Lung (tissue), 11 donors: ENCODE measurements at regions not wholly inside any gene's neighbourhood (a gene's known extent, or its start where the extent isn't known, plus 50 kb on each side); places are given as distances from the start of the nearest gene placed in this dataset.

ENCODE experiments used
- ATAC-seq: fragments of 200-7000 bp; cut with Tn5 transposase; one replicate; pipeline ENCODE4 v1.9.1; 2020; ENCODE audit warnings: moderate number of reproducible peaks; ENCODE audit not compliant: insufficient read depth, low FRiP score
- DNase-seq, 3 donors: peaks; one replicate each; pipeline ENCODE4 v3.0.0-alpha.2; 2013 to 2017
- H3K27ac ChIP-seq, 2 donors: one replicate each; pipeline ENCODE4 v1.5.1; 2013; ENCODE audit warnings: mild to moderate bottlenecking in 2 of 2, moderate library complexity in 2 of 2, control low read depth in 1 of 2, inconsistent platforms in 1 of 2, low read depth in 1 of 2, low read length in 1 of 2
- H3K27me3 ChIP-seq, 3 donors: one replicate each; pipeline ENCODE4 v1.5.1; 2013; ENCODE audit warnings: low read length in 2 of 3; ENCODE audit not compliant: control insufficient read depth in 3 of 3, insufficient read depth in 3 of 3
- H3K36me3 ChIP-seq, 4 donors: one replicate each; pipeline ENCODE4 v1.5.1; 2013; ENCODE audit warnings: low read length in 4 of 4, mild to moderate bottlenecking in 1 of 4, moderate library complexity in 1 of 4; ENCODE audit not compliant: control insufficient read depth in 4 of 4, insufficient read depth in 4 of 4
- H3K4me1 ChIP-seq, 5 donors: one replicate each; pipeline ENCODE4 v1.5.1; 2013; ENCODE audit warnings: low read length in 5 of 5, mild to moderate bottlenecking in 2 of 5, moderate library complexity in 1 of 5; ENCODE audit not compliant: control insufficient read depth in 5 of 5, insufficient read depth in 5 of 5
- H3K4me3 ChIP-seq: one replicate; pipeline ENCODE4 v1.5.1; 2013; ENCODE audit warnings: mild to moderate bottlenecking, control low read depth, moderate library complexity
- H3K9ac ChIP-seq, 2 donors: one replicate each; pipeline ENCODE4 v1.5.1; 2013; ENCODE audit warnings: low read length in 2 of 2, control low read depth in 1 of 2; ENCODE audit not compliant: insufficient read depth in 1 of 2
- H3K9me3 ChIP-seq, 4 donors: one replicate each; pipeline ENCODE4 v1.5.1; 2013; ENCODE audit warnings: low read length in 3 of 4, mild to moderate bottlenecking in 1 of 4, moderate library complexity in 1 of 4; ENCODE audit not compliant: control insufficient read depth in 4 of 4, insufficient read depth in 3 of 4
- WGBS, 2 donors: extraction: QIAGEN DNeasy Blood & Tissue Kit; methylation state at CpG; one replicate each; pipeline ENCODE4 v1.1.7; 2013; 5-methylcytosine and 5-hydroxymethylcytosine counted together
- TF ChIP-seq, protein P1 (sequence below): IDR thresholded peaks from 2 replicates; pipeline ENCODE4 v1.5.1; 2012; ENCODE audit warnings: mild to moderate bottlenecking; ENCODE audit errors: control extremely low read depth, extremely low read depth
- donor health status: control.
- donor health status: control.
- donor health status: Bipolar disorder and iron deficiency.
- donor health status: healthy.
- donor health status: DM: yes; HTN: yes; CAD: no.

DNA sequence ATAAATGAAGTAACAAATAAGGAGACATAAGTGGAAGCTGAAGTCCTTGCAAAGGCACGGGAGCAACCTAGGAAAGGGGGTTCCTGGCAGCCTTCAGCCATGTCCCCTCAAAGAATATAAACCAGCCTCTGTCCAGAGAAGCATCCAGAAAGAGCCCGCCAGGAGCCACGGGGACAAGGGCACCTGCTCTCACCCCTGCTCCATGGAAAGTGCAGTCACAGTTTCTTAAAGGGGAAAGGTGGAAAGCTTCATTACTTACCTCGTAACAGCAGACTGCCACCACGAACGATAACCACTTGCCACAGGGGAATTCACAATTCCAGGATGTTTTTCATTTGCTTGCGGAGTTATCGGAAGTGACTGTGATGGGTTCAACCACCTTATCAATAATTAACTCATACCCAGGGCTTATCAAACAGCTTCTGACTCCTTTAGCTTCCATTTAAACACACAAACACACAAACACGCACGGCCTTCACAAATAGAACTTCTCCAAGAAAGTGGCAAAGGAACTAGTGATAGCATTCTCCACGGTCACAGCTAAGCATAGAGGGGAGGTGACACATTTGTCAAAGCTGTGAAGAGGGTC lies 134.2 kb upstream of the IGF1R start:
- H3K4me3 ChIP-seq, result no peak overlapping the region
- WGBS, 2 donors, result 69 to 82% methylated on average over 11 of the region's 11 CpGs
- DNase-seq, result no peak

DNA sequence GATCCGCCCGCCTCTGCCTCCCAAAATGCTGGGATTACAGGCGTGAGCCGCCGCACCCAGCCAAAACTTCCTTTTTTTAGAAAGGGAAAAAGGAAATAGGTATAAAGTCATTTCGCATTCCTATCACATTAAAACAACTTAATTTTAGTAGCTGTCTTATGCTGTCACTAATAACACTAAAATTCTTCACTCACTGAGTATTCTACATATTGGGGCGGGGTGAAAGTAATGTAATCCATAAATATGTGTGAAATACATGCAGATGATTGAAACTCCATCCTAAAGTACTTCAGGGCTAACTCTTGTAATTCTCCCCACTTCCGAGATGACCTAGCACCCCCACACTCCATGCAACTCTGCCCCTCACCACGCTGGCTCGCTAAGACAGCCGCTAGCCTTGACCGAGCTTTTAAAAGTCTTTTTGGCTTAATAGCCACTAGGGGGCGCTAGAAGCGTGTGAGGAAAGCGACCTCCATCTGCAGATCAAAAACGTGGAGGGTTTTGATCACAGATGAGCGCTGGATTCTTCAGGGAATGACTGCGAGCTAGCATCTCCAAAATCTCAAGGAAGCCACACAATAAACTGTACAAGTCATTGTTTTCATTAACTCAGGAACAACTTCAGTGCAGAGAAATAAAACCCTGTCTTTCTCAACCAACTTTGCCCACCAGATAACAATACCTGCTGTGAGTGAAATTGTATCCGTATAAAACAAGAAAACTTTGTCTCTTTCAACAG lies 129.3 kb upstream of the IGF1R start:
- H3K27ac ChIP-seq, result no peak overlapping the region
- no peaks in the 10 kb centered on the region for H3K36me3 ChIP-seq
- no peak overlapping the region for H3K9ac ChIP-seq
- ATAC-seq (no peak), DNase-seq (peak; percentile 79 to 92 (median 88))
- no peaks in the 10 kb centered on the region for H3K27me3 ChIP-seq
- H3K4me3 ChIP-seq, result no peak overlapping the region
- 33 to 34% methylated on average over 19 of the region's 19 CpGs for WGBS, 2 donors
- H3K9me3 ChIP-seq, result no peaks in the 10 kb centered on the region
- TF ChIP-seq, protein P1, sequence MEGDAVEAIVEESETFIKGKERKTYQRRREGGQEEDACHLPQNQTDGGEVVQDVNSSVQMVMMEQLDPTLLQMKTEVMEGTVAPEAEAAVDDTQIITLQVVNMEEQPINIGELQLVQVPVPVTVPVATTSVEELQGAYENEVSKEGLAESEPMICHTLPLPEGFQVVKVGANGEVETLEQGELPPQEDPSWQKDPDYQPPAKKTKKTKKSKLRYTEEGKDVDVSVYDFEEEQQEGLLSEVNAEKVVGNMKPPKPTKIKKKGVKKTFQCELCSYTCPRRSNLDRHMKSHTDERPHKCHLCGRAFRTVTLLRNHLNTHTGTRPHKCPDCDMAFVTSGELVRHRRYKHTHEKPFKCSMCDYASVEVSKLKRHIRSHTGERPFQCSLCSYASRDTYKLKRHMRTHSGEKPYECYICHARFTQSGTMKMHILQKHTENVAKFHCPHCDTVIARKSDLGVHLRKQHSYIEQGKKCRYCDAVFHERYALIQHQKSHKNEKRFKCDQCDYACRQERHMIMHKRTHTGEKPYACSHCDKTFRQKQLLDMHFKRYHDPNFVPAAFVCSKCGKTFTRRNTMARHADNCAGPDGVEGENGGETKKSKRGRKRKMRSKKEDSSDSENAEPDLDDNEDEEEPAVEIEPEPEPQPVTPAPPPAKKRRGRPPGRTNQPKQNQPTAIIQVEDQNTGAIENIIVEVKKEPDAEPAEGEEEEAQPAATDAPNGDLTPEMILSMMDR, result peak; percentile 43
- peaks cover 0 to 5% (median 0%) of the 10 kb centered on the region in 5 donors for H3K4me1 ChIP-seq

More for the DNA sequence above, 134.2 kb upstream of the IGF1R start:
- TF ChIP-seq, protein P1, result no peak
- ATAC-seq, result no peak
- H3K36me3 ChIP-seq, result no peaks in the 10 kb centered on the region
- no peak overlapping the region for H3K9ac ChIP-seq
- peaks cover 0 to 3% (median 0%) of the 10 kb centered on the region in 3 donors for H3K27me3 ChIP-seq
- H3K9me3 ChIP-seq, result peaks cover 0 to 2% (median 0%) of the 10 kb centered on the region in 4 donors
- H3K4me1 ChIP-seq, result peaks cover 0 to 3% (median 0%) of the 10 kb centered on the region in 5 donors
- no peak overlapping the region for H3K27ac ChIP-seq

DNA sequence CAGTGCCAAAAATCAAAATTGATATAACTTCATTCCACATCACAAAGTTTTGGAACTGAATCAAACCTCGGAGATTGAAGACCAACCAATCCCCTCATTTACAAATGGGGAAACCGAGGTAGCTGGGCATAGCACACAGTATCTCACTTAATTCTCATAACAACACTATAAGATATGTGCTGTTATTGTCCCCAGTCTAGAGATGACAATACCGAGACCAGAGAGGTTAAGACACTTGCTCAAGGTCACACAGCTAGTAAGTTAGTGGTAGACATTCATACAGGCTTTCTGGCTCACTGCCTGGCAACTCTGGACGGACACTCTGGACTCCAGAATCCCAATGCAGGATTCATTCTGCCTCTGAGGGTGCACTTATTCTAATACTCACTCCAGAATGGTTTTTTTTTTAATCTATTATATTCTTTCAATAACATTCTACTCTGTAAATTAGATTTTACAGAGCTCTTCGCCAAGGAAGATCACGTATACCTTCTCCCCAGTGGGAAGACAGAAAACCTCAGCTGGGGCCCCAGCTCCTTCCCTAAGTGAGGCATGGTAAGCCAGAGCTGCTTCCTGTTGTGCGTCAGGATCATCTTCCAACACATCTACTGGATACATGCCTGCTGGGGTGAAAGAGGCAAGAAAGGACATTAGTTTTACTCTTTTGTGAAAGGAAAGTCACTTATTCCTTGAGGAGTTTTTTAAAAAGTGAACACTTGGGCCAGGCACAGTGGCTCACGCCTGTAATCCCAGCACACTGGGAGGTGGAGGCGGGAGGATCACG lies 128.4 kb upstream of the IGF1R start:
- Histone ChIP-seq H3K9ac (no peak overlapping the region), H3K4me3 (no peak overlapping the region), H3K27ac (no peak overlapping the region), H3K9me3 (no peaks in the 10 kb centered on the region), H3K27me3 (no peaks in the 10 kb centered on the region), H3K4me1 (peaks cover 0 to 13% (median 0%) of the 10 kb centered on the region in 5 donors), H3K36me3 (no peaks in the 10 kb centered on the region)
- TF ChIP-seq, protein P1, result no peak
- no peak for ATAC-seq
- WGBS, 2 donors, result 72 to 75% methylated on average over 10 of the region's 10 CpGs
- peak in 2 of 3 donors; percentile 44 to 69 for DNase-seq
